HFF-Myc (cell line): ENCODE measurements at regions not wholly inside any gene's neighbourhood (a gene's known extent, or its start where the extent isn't known, plus 50 kb on each side); places are given as distances from the start of the nearest gene placed in this dataset.

Source experiments
- DNase-seq: peaks from one replicate; pipeline ENCODE4 v3.0.0-alpha.2; 2011; ENCODE audit warnings: low read depth; ENCODE audit errors: extremely low read depth
- H3K4me3 ChIP-seq: replicated peaks from 2 replicates; pipeline ENCODE4 v1.5.1; 2011; ENCODE audit warnings: low read depth, mild to moderate bottlenecking, control low read depth, low read length
- TF ChIP-seq, protein P1 (sequence below): IDR thresholded peaks from 2 replicates; pipeline ENCODE4 v1.5.1; 2012; ENCODE audit warnings: mild to moderate bottlenecking, low read depth, low read length, control low read depth; ENCODE audit errors: missing control alignments

DNA sequence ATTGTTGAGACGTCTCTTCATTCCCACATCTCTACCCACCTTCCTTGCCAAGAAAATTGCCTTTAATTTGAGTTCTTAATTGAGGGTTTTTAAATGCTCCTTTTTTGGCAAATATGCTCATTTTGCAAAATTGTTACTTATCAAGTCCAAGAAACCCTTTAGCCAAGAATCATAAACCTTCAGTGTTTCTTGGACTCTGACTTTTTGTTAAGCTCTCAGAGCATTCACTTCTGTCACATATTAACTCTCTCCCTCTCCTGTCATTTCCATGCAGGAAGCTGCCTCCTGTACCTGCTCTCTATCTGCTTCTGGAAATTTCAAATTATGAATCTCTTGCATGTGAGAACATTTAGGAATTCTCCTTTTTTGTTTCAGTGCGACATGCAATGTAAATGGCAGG lies 100.0 kb upstream of the PIEZO2 start:
- TF ChIP-seq, protein P1, sequence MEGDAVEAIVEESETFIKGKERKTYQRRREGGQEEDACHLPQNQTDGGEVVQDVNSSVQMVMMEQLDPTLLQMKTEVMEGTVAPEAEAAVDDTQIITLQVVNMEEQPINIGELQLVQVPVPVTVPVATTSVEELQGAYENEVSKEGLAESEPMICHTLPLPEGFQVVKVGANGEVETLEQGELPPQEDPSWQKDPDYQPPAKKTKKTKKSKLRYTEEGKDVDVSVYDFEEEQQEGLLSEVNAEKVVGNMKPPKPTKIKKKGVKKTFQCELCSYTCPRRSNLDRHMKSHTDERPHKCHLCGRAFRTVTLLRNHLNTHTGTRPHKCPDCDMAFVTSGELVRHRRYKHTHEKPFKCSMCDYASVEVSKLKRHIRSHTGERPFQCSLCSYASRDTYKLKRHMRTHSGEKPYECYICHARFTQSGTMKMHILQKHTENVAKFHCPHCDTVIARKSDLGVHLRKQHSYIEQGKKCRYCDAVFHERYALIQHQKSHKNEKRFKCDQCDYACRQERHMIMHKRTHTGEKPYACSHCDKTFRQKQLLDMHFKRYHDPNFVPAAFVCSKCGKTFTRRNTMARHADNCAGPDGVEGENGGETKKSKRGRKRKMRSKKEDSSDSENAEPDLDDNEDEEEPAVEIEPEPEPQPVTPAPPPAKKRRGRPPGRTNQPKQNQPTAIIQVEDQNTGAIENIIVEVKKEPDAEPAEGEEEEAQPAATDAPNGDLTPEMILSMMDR = no peak
- DNase-seq = no peak
- no peak overlapping the region for H3K4me3 ChIP-seq

DNA sequence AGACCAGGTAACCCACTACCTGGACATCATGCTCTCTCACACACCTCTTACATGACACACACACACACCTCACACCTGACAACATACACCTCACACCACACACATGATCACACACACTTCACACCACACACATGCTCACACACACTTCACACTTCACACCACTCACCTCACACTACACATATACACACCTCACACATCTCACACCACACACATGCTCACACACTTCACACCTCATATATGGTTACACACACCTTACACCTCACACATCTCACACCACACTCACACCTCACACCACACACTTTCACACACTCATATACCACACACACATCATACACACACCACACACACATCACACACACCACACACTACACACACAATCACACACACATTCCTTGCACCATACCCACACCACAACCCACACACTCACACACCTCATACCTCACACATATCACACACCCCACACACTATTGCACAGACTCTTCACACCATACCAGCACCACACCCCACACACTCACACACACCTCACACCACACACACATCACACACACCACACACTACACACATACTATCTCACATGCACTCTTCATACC lies 98.1 kb upstream of the PIEZO2 start:
- no peak overlapping the region for H3K4me3 ChIP-seq
- TF ChIP-seq, protein P1 = no peak
- DNase-seq = no peak

DNA sequence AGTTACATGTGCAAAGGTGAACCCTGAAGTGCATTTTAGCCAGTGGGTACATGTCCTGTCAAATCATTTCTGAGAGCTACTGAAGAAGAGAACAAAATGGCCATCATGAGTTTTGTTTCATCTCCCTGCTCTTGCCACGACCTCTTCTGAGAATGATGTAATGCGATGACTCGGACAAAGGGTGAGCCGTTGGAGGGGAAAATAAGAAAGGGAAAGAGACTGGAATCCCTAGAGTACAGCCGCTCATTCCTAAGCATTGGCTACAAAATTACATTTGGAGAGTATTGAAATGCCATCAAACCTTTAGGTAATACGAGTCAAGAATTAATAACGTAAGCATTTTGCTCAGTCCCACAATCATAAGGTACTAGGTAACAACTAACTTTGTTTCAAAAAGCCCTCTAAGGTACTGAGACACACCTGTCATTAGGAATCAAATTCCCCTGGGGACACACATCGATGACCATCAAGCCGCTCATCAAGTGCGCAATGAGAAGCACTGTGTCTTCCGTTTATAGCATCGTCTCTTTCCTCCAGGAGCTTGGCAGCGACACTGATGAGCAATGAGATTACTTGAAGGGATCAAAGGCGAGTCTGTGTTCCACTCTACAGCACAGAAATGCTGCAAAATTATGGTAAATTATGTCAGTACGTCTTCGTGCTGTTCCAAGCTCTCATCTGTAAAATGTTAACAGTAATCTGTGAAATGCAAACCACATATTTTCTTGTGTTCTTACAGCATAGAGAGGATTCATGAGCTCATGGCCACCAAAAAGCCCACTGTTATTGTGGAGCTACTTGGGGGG lies 97.3 kb upstream of the PIEZO2 start:
- no peak overlapping the region for H3K4me3 ChIP-seq
- DNase-seq = no peak
- TF ChIP-seq, protein P1 = no peak

DNA sequence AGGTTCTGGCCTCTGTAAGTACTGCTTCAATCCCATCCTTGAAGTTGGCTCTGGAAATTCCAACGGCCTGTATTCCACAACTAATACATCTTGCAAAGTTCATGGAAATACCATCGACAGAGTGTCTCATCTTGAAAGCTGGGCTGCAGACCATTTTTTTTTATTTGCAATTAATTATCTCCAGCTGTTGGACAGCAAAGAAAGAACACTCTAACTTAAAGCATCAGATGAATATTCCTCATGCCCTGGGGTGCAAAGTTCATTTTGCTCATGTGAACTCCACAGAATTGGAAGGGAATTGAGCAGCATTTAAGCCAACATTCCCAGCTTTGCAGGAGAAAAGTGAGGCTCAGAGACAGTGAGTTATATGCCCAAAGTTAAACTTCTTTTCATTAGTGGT lies 96.5 kb upstream of the PIEZO2 start:
- no peak overlapping the region for H3K4me3 ChIP-seq
- TF ChIP-seq, protein P1 = no peak
- peak; percentile 63 for DNase-seq

DNA sequence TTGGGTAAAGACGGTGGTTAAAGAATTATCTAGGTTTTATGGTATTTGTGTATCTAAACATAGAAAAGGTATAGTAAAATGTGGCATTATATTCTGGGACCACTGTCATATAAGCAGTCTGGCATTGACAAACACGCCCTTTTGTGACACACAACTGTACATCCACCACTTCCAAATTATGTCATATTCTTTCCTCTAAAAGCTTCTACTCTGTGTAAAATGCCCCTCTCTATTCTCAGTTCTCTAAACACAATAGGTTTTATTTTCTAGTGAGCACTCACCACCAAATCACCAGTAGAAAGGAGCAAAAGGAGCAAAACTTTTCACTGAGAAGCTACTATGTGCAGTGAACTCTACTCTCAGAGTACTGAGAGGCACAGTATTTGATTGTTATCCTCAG lies 88.1 kb upstream of the PIEZO2 start:
- H3K4me3 ChIP-seq = no peak overlapping the region
- TF ChIP-seq, protein P1 = no peak
- no peak for DNase-seq

DNA sequence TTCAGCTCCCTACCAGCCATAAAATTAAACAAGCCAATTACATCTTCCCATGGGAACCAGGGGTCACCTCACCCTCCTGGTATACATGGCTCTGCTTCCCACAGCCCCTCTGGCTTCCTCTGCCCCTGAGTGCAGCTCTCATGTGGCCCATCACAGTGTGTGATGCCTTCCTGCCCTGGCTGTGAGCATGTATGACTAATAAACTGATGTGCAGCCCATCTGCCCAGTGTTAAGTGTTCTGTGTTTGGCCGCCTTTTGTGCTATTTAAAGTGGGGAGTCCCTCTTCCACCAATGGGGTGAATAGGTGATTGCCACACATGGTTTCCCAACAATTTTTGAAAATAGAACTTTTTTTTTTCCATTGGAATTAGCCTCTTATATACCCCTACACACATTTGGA lies 87.7 kb upstream of the PIEZO2 start:
- H3K4me3 ChIP-seq = no peak overlapping the region
- TF ChIP-seq, protein P1 = no peak
- no peak for DNase-seq
